NCI-H526 treated with DMSO at 0.1 percent for 48 hours (cell line): ENCODE measurements at regions not wholly inside any gene's neighbourhood (a gene's known extent, or its start where the extent isn't known, plus 50 kb on each side); places are given as distances from the start of the nearest gene placed in this dataset.
"Not testable (repeated sequence)": the region's sequence is repeated elsewhere in the genome, so short reads cannot be mapped to it uniquely, and the experiment has no call there.

Source experiments
- DNase-seq: peaks from one replicate; lab custom pipeline; 2025; lab: John Stamatoyannopoulos, UW

- no peak for DNase-seq
Measured at GRCh38 chr13:70788074-70788473, 679.8 kb upstream of the KLHL1 start.

GRCh38 chr13:70784207-70784989 lies 676.1 kb upstream of the KLHL1 start:
- no peak for DNase-seq

GRCh38 chr13:70769817-70770216 lies 661.6 kb upstream of the KLHL1 start:
- no peak for DNase-seq

- DNase-seq, result no peak
Measured at GRCh38 chr13:70758932-70759331, 650.7 kb upstream of the KLHL1 start.

GRCh38 chr13:70756088-70756487 lies 647.8 kb upstream of the KLHL1 start:
- DNase-seq, result no peak

GRCh38 chr13:70755456-70755855 lies 647.2 kb upstream of the KLHL1 start:
- no peak for DNase-seq

- no peak for DNase-seq
Measured at GRCh38 chr13:70747262-70747661, 639.0 kb upstream of the KLHL1 start.

- not testable (repeated sequence) for DNase-seq
Measured at GRCh38 chr13:70746469-70746868, 638.2 kb upstream of the KLHL1 start.

GRCh38 chr13:70736622-70737317 lies 628.5 kb upstream of the KLHL1 start:
- no peak for DNase-seq

- no peak for DNase-seq
Measured at GRCh38 chr13:70732611-70733010, 624.4 kb upstream of the KLHL1 start.

- no peak for DNase-seq
Measured at GRCh38 chr13:70729369-70729768, 621.1 kb upstream of the KLHL1 start.

GRCh38 chr13:70723732-70724131 lies 615.5 kb upstream of the KLHL1 start:
- peak; percentile 29 for DNase-seq

GRCh38 chr13:70720386-70720785 lies 612.1 kb upstream of the KLHL1 start:
- DNase-seq, result no peak

- DNase-seq, result no peak
Measured at GRCh38 chr13:70714993-70715392, 606.7 kb upstream of the KLHL1 start.

- DNase-seq, result no peak
Measured at GRCh38 chr13:70708775-70709174, 600.5 kb upstream of the KLHL1 start.

GRCh38 chr13:70703755-70704154 lies 595.5 kb upstream of the KLHL1 start:
- no peak for DNase-seq

- no peak for DNase-seq
Measured at GRCh38 chr13:70694996-70695715, 586.9 kb upstream of the KLHL1 start.

GRCh38 chr13:70668983-70669382 lies 560.7 kb upstream of the KLHL1 start:
- DNase-seq, result no peak

- no peak for DNase-seq
Measured at GRCh38 chr13:70668293-70668692, 560.0 kb upstream of the KLHL1 start.

- no peak for DNase-seq
Measured at GRCh38 chr13:70666883-70667556, 558.8 kb upstream of the KLHL1 start.

- DNase-seq, result no peak
Measured at GRCh38 chr13:70662231-70662940, 554.1 kb upstream of the KLHL1 start.

GRCh38 chr13:70644052-70644451 lies 535.8 kb upstream of the KLHL1 start:
- DNase-seq, result no peak
